ENCODE measurements at regions not wholly inside any gene's neighbourhood (a gene's known extent, or its start where the extent isn't known, plus 50 kb on each side); places are given as distances from the start of the nearest gene placed in this dataset.

DNA sequence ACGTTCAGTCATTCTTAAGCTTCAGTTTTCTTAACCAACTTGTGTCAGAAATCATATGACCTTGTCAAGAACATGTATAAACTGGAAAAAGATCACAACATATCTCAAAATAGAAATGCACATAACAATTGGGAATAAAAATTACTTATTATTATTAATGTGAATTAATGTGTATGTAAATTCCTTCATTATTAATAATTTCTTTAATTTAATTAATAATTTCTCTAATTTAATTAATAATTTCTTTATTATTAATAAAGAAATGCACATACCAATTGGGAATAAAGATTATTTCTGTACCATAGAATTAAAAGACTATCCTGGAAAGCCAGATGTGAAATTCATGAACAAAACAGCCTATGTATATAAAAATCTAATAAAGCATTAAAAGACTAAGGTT, 718.5 kb upstream of the PCDH7 start:
- H3K4me1 ChIP-seq (replicated peaks; ENCODE audit: insufficient read depth), result no peaks in the 10 kb centered on the region
- BruUV-seq (replicated peaks), result no TSS peak
- DNase-seq, result no peak
- no peaks in the 10 kb centered on the region for H3F3A ChIP-seq (ENCODE audit: insufficient read depth, low read depth)
- no peak overlapping the region for H2AFZ ChIP-seq
- ChIA-PET POLR2A (ENCODE audit: unreplicated experiment) (no interaction called here), CTCF (no interaction called here)
- H3K9me3 ChIP-seq (ENCODE audit: insufficient read depth, low read depth), result no peaks in the 10 kb centered on the region
- H4K20me1 ChIP-seq (ENCODE audit: insufficient read depth), result no peaks in the 10 kb centered on the region
- no peaks in the 10 kb centered on the region for H3K9me2 ChIP-seq (ENCODE audit: insufficient read depth)
- TF ChIP-seq, protein P1, sequence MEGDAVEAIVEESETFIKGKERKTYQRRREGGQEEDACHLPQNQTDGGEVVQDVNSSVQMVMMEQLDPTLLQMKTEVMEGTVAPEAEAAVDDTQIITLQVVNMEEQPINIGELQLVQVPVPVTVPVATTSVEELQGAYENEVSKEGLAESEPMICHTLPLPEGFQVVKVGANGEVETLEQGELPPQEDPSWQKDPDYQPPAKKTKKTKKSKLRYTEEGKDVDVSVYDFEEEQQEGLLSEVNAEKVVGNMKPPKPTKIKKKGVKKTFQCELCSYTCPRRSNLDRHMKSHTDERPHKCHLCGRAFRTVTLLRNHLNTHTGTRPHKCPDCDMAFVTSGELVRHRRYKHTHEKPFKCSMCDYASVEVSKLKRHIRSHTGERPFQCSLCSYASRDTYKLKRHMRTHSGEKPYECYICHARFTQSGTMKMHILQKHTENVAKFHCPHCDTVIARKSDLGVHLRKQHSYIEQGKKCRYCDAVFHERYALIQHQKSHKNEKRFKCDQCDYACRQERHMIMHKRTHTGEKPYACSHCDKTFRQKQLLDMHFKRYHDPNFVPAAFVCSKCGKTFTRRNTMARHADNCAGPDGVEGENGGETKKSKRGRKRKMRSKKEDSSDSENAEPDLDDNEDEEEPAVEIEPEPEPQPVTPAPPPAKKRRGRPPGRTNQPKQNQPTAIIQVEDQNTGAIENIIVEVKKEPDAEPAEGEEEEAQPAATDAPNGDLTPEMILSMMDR (conservative IDR thresholded peaks at IDR 0.05), result no peak
- TF ChIP-seq EZH2 (IDR thresholded peaks at IDR 0.05; ENCODE audit: low read depth), result no peak
- no peak overlapping the region for H3K27ac ChIP-seq
- no peaks in the 10 kb centered on the region for H3K36me3 ChIP-seq (ENCODE audit: low read depth)
- H3K4me2 ChIP-seq, result no peak overlapping the region
- intact Hi-C loops (cut with micrococcal nuclease; ENCODE audit: unreplicated experiment), result no loop called here
- no peaks in the 10 kb centered on the region for H3K27me3 ChIP-seq (ENCODE audit: insufficient read depth, low read depth)
- H3K79me2 ChIP-seq (ENCODE audit: low read depth), result no peaks in the 10 kb centered on the region
- no peak overlapping the region for H3K4me3 ChIP-seq

DNA sequence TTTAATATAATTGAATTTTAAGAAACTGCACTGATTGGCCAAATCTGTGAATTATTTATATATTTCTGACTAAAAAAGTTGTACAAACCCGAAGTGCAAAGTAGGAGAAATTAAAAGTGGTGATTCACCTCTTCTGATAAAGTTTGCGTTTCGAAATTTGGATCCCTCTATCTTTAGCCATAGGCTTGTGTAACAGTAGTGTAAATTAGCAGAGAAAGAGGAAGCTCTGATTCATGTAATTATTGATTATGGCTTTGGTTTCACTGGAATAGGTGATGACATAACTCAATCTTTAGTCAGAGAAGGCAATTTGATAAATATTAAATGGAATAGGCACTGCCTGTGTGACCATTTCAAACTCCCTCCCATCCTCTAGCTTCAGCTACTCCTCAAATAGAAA, 717.8 kb upstream of the PCDH7 start:
- Histone ChIP-seq H4K20me1 (ENCODE audit: insufficient read depth) (no peaks in the 10 kb centered on the region), H2AFZ (no peak overlapping the region), H3K27me3 (ENCODE audit: insufficient read depth, low read depth) (no peaks in the 10 kb centered on the region), H3K4me2 (no peak overlapping the region), H3K79me2 (ENCODE audit: low read depth) (no peaks in the 10 kb centered on the region), H3K9me3 (ENCODE audit: insufficient read depth, low read depth) (no peaks in the 10 kb centered on the region), H3K4me3 (no peak overlapping the region), H3F3A (ENCODE audit: insufficient read depth, low read depth) (no peaks in the 10 kb centered on the region), H3K27ac (no peak overlapping the region), H3K4me1 (replicated peaks; ENCODE audit: insufficient read depth) (no peaks in the 10 kb centered on the region), H3K9me2 (ENCODE audit: insufficient read depth) (no peaks in the 10 kb centered on the region), H3K36me3 (ENCODE audit: low read depth) (no peaks in the 10 kb centered on the region)
- TF ChIP-seq, protein P1 (conservative IDR thresholded peaks at IDR 0.05), result no peak
- TF ChIP-seq EZH2 (IDR thresholded peaks at IDR 0.05; ENCODE audit: low read depth), result no peak
- BruUV-seq (replicated peaks), result no TSS peak
- intact Hi-C loops (cut with micrococcal nuclease; ENCODE audit: unreplicated experiment), result no loop called here
- DNase-seq, result no peak
- POLR2A ChIA-PET (ENCODE audit: unreplicated experiment), result no interaction called here
- CTCF ChIA-PET, result no interaction called here

DNA sequence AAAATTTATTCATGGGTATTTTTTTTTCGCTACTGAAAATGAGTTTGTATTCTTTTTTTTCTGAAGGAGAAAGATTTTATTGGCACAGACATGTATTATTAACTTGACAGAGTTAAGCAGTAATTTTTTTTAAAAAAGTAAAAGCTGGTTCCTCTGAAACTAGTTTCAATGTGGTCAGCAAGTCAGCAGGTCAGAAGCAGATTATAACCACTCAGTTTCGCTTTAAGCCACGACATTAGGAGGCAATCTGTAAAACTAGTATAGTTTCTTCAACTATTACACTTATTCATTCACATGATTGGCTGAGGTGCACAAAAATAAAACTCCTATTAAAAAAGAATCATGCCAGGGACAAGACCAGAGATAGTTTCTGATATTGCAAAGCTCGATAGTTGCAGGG, 714.2 kb upstream of the PCDH7 start:
- Histone ChIP-seq H3K4me2 (no peak overlapping the region), H3K4me3 (no peak overlapping the region), H3K9me2 (ENCODE audit: insufficient read depth) (no peaks in the 10 kb centered on the region), H3F3A (ENCODE audit: insufficient read depth, low read depth) (no peaks in the 10 kb centered on the region), H3K4me1 (replicated peaks; ENCODE audit: insufficient read depth) (no peaks in the 10 kb centered on the region), H3K79me2 (ENCODE audit: low read depth) (no peaks in the 10 kb centered on the region), H4K20me1 (ENCODE audit: insufficient read depth) (no peaks in the 10 kb centered on the region), H3K27me3 (ENCODE audit: insufficient read depth, low read depth) (no peaks in the 10 kb centered on the region), H3K9me3 (ENCODE audit: insufficient read depth, low read depth) (no peaks in the 10 kb centered on the region), H3K27ac (no peak overlapping the region), H2AFZ (no peak overlapping the region), H3K36me3 (ENCODE audit: low read depth) (no peaks in the 10 kb centered on the region)
- intact Hi-C loops (cut with micrococcal nuclease; ENCODE audit: unreplicated experiment), result no loop called here
- ChIA-PET CTCF (no interaction called here), POLR2A (ENCODE audit: unreplicated experiment) (no interaction called here)
- no peak for TF ChIP-seq EZH2 (IDR thresholded peaks at IDR 0.05; ENCODE audit: low read depth)
- TF ChIP-seq, protein P1 (conservative IDR thresholded peaks at IDR 0.05), result no peak
- BruUV-seq (replicated peaks), result no TSS peak
- no peak for DNase-seq
